IMR-90 (cell line): ENCODE measurements at regions not wholly inside any gene's neighbourhood (a gene's known extent, or its start where the extent isn't known, plus 50 kb on each side); places are given as distances from the start of the nearest gene placed in this dataset.

Source experiments
- ATAC-seq: fragments of 200-7000 bp; cut with Tn5 transposase; 2 replicates; pipeline ENCODE4 v1.9.1; 2020; ENCODE audit warnings: low read depth, mild to moderate bottlenecking, moderate library complexity
- BruUV-seq: library from RNA; stranded (reverse); fragments of 400-500 nt; replicated peaks from 2 replicates; lab custom pipeline; 2021; lab: Mats Ljungman, UMichigan
- CTCF ChIA-PET: fragments of 300-600 bp; formaldehyde crosslinking; extraction: SDS; loops from one replicate; lab custom pipeline; 2021; ENCODE audit warnings: antibody characterized with exemption; lab: Yijun Ruan, JAX
- POLR2A ChIA-PET: fragments of 300-600 bp; sonication (Branson Sonifier 250); formaldehyde crosslinking; loops from one replicate; lab custom pipeline; 2022; ENCODE audit warnings: antibody characterized with exemption; ENCODE audit not compliant: unreplicated experiment; lab: Charles Lee
- DNase-seq: peaks from one replicate; pipeline ENCODE4 v3.0.0; 2013
- H2AFZ ChIP-seq: replicated peaks from 2 replicates; pipeline ENCODE3; 2013; ENCODE audit warnings: low read length, mild to moderate bottlenecking; ENCODE audit not compliant: poor library complexity
- H2AK5ac ChIP-seq: 2 replicates; pipeline ENCODE4 v1.6.1; 2013; ENCODE audit warnings: low read depth, low read length, inconsistent platforms
- H2AK9ac ChIP-seq: replicated peaks from 2 replicates; pipeline ENCODE3; 2013; ENCODE audit warnings: mild to moderate bottlenecking, low read depth, low read length, moderate library complexity; ENCODE audit not compliant: poor library complexity
- H2BK120ac ChIP-seq: 2 replicates; pipeline ENCODE4 v1.6.1; 2013; ENCODE audit warnings: low read depth, low read length, inconsistent platforms
- H2BK15ac ChIP-seq: 3 replicates; pipeline ENCODE4 v1.6.1; 2013; ENCODE audit warnings: low read depth, low read length, inconsistent platforms
- H2BK20ac ChIP-seq: 2 replicates; pipeline ENCODE4 v1.6.1; 2013; ENCODE audit warnings: low read depth, mild to moderate bottlenecking, inconsistent platforms, low read length, moderate library complexity
- H2BK5ac ChIP-seq: 2 replicates; pipeline ENCODE4 v1.6.1; 2013; ENCODE audit warnings: mild to moderate bottlenecking, low read depth, low read length, inconsistent platforms; ENCODE audit not compliant: poor library complexity, severe bottlenecking
- H3K14ac ChIP-seq: replicated peaks from 2 replicates; pipeline ENCODE4 v1.6.1; 2013; ENCODE audit warnings: low read depth, low read length, inconsistent platforms
- H3K18ac ChIP-seq: 2 replicates; pipeline ENCODE4 v1.6.1; 2013; ENCODE audit warnings: low read depth, low read length, control low read depth
- H3K23ac ChIP-seq: 2 replicates; pipeline ENCODE4 v1.6.1; 2013; ENCODE audit warnings: low read depth, low read length, inconsistent platforms
- H3K27ac ChIP-seq: 2 replicates; pipeline ENCODE4 v1.5.1; 2013; ENCODE audit warnings: mild to moderate bottlenecking, control low read depth, low read length; ENCODE audit not compliant: insufficient read depth
- H3K27me3 ChIP-seq: 2 replicates; pipeline ENCODE4 v1.6.1; 2013; ENCODE audit warnings: low read length; ENCODE audit not compliant: control insufficient read depth, insufficient read depth
- H3K36me3 ChIP-seq: 2 replicates; pipeline ENCODE4 v1.6.1; 2013; ENCODE audit warnings: low read length, mixed read lengths; ENCODE audit not compliant: control insufficient read depth, insufficient read depth
- H3K4ac ChIP-seq: 2 replicates; pipeline ENCODE4 v1.6.1; 2013; ENCODE audit warnings: low read depth, low read length, inconsistent platforms
- H3K4me1 ChIP-seq: 2 replicates; pipeline ENCODE4 v1.6.1; 2013; ENCODE audit warnings: low read length, mixed read lengths; ENCODE audit not compliant: control insufficient read depth, insufficient read depth
- H3K4me2 ChIP-seq: 2 replicates; pipeline ENCODE4 v1.6.1; 2013; ENCODE audit warnings: low read depth, mild to moderate bottlenecking, control low read depth, low read length, moderate library complexity
- H3K4me3 ChIP-seq: 2 replicates; pipeline ENCODE4 v1.5.1; 2013; ENCODE audit warnings: low read depth, mild to moderate bottlenecking, control low read depth, low read length, moderate library complexity; ENCODE audit not compliant: insufficient read depth
- H3K56ac ChIP-seq: 2 replicates; pipeline ENCODE4 v1.6.1; 2013; ENCODE audit warnings: low read length, inconsistent platforms; ENCODE audit not compliant: insufficient read depth; ENCODE audit errors: extremely low read depth
- H3K79me1 ChIP-seq, 2 experiments: 2 replicates each; pipeline ENCODE4 v1.6.1; 2013; ENCODE audit warnings: low read length in 2 of 2, inconsistent platforms in 1 of 2, low read depth in 1 of 2
- H3K9ac ChIP-seq: 2 replicates; pipeline ENCODE4 v1.6.1; 2013; ENCODE audit warnings: low read depth, low read length, control low read depth
- H3K9me1 ChIP-seq: 2 replicates; pipeline ENCODE4 v1.6.1; 2013; ENCODE audit warnings: low read length, inconsistent platforms; ENCODE audit not compliant: insufficient read depth
- H3K9me3 ChIP-seq: 2 replicates; pipeline ENCODE4 v1.6.1; 2013; ENCODE audit warnings: low read length; ENCODE audit not compliant: control insufficient read depth, insufficient read depth
- H4K20me1 ChIP-seq: 2 replicates; pipeline ENCODE4 v1.6.1; 2013; ENCODE audit warnings: low read length, inconsistent platforms; ENCODE audit not compliant: insufficient read depth
- H4K5ac ChIP-seq: 2 replicates; pipeline ENCODE4 v1.6.1; 2013; ENCODE audit warnings: mild to moderate bottlenecking, low read depth, low read length, control low read depth
- H4K8ac ChIP-seq, 2 experiments: 2 replicates each; pipeline ENCODE4 v1.6.1; 2013; ENCODE audit warnings: low read depth in 2 of 2, low read length in 2 of 2, control low read depth in 1 of 2, inconsistent platforms in 1 of 2
- H4K91ac ChIP-seq: 2 replicates; pipeline ENCODE4 v1.6.1; 2013; ENCODE audit warnings: low read depth, low read length, inconsistent platforms; ENCODE audit not compliant: insufficient read depth
- CTCF ChIP-seq: conservative IDR thresholded peaks from 2 replicates; pipeline ENCODE4 v1.5.1; 2012; ENCODE audit warnings: mild to moderate bottlenecking, low read depth, low read length, improper control_type of control experiment
- ELK1 ChIP-seq: fragments of 150-350 bp; IDR thresholded peaks from 2 replicates; pipeline ENCODE4 v1.6.1; 2016; ENCODE audit warnings: low read depth, mild to moderate bottlenecking, low read length, moderate library complexity, borderline replicate concordance
- MAZ ChIP-seq: IDR thresholded peaks from 2 replicates; pipeline ENCODE4 v1.6.1; 2012; ENCODE audit warnings: low read depth, mild to moderate bottlenecking, low read length, improper control_type of control experiment, moderate library complexity, borderline replicate concordance
- MXI1 ChIP-seq: IDR thresholded peaks from 2 replicates; pipeline ENCODE4 v1.6.1; 2012; ENCODE audit warnings: low read depth, mild to moderate bottlenecking, low read length, moderate library complexity, borderline replicate concordance
- POLR2A ChIP-seq: IDR thresholded peaks from 2 replicates; pipeline ENCODE4 v1.6.1; 2012; ENCODE audit warnings: mild to moderate bottlenecking, low read depth, low read length
- RAD21 ChIP-seq: IDR thresholded peaks from 2 replicates; pipeline ENCODE4 v1.6.1; 2012; ENCODE audit warnings: low read length, improper control_type of control experiment
- RFX5 ChIP-seq: IDR thresholded peaks from 2 replicates; pipeline ENCODE4 v1.8.0; 2012; ENCODE audit warnings: low read depth, mild to moderate bottlenecking, low read length, moderate library complexity
- SMC3 ChIP-seq: fragments of 150-350 bp; IDR thresholded peaks from 2 replicates; pipeline ENCODE4 v1.6.1; 2016; ENCODE audit warnings: low read depth, mild to moderate bottlenecking, antibody characterized with exemption, low read length, moderate library complexity
- USF2 ChIP-seq: fragments of 150-350 bp; IDR thresholded peaks from 2 replicates; pipeline ENCODE4 v1.6.1; 2017; ENCODE audit warnings: mild to moderate bottlenecking, antibody characterized with exemption, low read length, low read depth
- dilution Hi-C: fragments of 300-500 bp; cut with HindIII; formaldehyde crosslinking; loops from one replicate; pipeline ENCODE4 v1.14.3; 2018; ENCODE audit warnings: low sequenced_read_pairs; ENCODE audit not compliant: unreplicated experiment
- in situ Hi-C: fragments of 300-500 bp; cut with MboI; formaldehyde crosslinking; loops from 3 replicates; pipeline ENCODE4 v1.14.3; 2019; ENCODE audit warnings: low sequenced_read_pairs, inconsistent platforms, mixed read lengths
- intact Hi-C: fragments of 100-400 bp; cut with micrococcal nuclease; formaldehyde crosslinking; loops from 2 replicates; pipeline ENCODE4 v1.10.0; 2022

GRCh38 chr13:58950911-58951310 is 1212.8 kb downstream of the DIAPH3 start:
- CTCF ChIA-PET = no interaction called here
- no TSS peak for BruUV-seq
- in situ Hi-C loops = no loop called here

More at GRCh38 chr13:58950911-58951310, 1212.8 kb downstream of the DIAPH3 start:
- no peaks in the 10 kb centered on the region for H3K9me1 ChIP-seq
- H4K91ac ChIP-seq = no peak overlapping the region
- DNase-seq (no peak), ATAC-seq (no peak)
- no peak overlapping the region for H4K5ac ChIP-seq
- H3K23ac ChIP-seq = no peak overlapping the region
- H3K14ac ChIP-seq = no peak overlapping the region
- H2BK120ac ChIP-seq = no peak overlapping the region
- no peaks in the 10 kb centered on the region for H3K79me1 ChIP-seq
- H3K27me3 ChIP-seq = no peaks in the 10 kb centered on the region
- H3K4me1 ChIP-seq = no peaks in the 10 kb centered on the region
- no peak overlapping the region for H3K18ac ChIP-seq
- no peak overlapping the region for H2AK9ac ChIP-seq
- no peaks in the 10 kb centered on the region for H4K20me1 ChIP-seq
- intact Hi-C loops (no loop called here), dilution Hi-C loops (no loop called here)
- H3K4me2 ChIP-seq = no peak overlapping the region
- no peak overlapping the region for H3K9ac ChIP-seq
- no peak overlapping the region for H2BK5ac ChIP-seq
- H2AFZ ChIP-seq = no peak overlapping the region
- H2BK15ac ChIP-seq = no peak overlapping the region
- no peaks in the 10 kb centered on the region for H3K9me3 ChIP-seq
- POLR2A ChIA-PET = no interaction called here
- TF ChIP-seq ELK1 = no peak
- no peak for TF ChIP-seq USF2
- TF ChIP-seq CTCF = no peak
- no peak for TF ChIP-seq RFX5
- no peak for TF ChIP-seq MXI1
- TF ChIP-seq MAZ = no peak
- no peak for TF ChIP-seq SMC3
- no peak for TF ChIP-seq RAD21
- TF ChIP-seq POLR2A = no peak
- no peak overlapping the region for H3K56ac ChIP-seq
- H3K27ac ChIP-seq = no peak overlapping the region
- H3K4me3 ChIP-seq = no peak overlapping the region
- H3K36me3 ChIP-seq = no peaks in the 10 kb centered on the region
- H3K4ac ChIP-seq = no peak overlapping the region
- no peak overlapping the region for H4K8ac ChIP-seq
- no peak overlapping the region for H2BK20ac ChIP-seq
- H2AK5ac ChIP-seq = no peak overlapping the region
